ENCODE measurements at regions not wholly inside any gene's neighbourhood (a gene's known extent, or its start where the extent isn't known, plus 50 kb on each side); places are given as distances from the start of the nearest gene placed in this dataset.

DNA sequence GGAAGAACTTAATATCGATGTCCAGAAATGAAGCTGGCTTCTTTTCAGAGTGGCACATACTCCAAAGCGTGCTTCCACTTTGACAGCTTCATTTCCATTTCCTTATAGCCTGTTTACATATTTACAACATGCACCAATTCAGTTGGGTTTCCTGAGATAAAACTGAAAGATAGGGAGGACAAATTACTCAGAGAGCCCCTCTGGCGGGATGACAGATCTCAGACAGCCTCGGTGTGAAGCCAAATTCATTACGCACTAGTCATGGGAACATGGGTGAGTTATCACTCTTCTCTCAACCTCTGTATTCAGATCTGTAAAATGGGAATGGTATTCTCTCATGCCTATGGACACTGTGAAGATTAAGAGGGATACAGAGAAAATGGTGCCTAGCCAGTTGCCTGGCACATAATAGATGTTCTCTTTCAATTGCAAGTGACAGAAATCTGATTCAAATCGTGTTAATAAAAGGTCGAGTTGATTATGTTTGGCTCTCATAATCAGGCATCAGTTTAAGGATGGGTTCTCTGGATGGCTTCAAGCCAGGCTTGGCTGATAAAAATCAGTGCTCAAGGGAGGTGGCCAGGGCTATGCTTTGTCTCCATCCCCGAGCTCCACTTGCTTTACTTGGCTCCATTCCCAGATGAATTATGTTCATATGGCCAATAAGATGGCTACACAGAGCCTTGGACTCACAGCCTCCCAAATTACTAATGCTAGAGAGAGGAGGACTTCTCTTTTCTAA lies 132.2 kb upstream of the C1QTNF7 start:
- no peaks in the 10 kb centered on the region for H3K27me3 ChIP-seq (replicated peaks; ENCODE audit: control insufficient read depth, insufficient read depth, low read length, poor library complexity, severe bottlenecking)
- DNase-seq = no peak
- no peaks in the 10 kb centered on the region for H3K36me3 ChIP-seq (ENCODE audit: control insufficient read depth, insufficient read depth, low read length)
- no peak overlapping the region for H3K4me3 ChIP-seq (ENCODE audit: insufficient read depth, low read depth, low read length, poor library complexity, severe bottlenecking)
- no peaks in the 10 kb centered on the region for H3K4me1 ChIP-seq (ENCODE audit: control insufficient read depth, insufficient read depth, low read length, poor library complexity, severe bottlenecking)
- no peak overlapping the region for H3K27ac ChIP-seq (ENCODE audit: insufficient read depth, low read length, poor library complexity, severe bottlenecking)
- H3K9me3 ChIP-seq (ENCODE audit: control insufficient read depth, low read length) = no peaks in the 10 kb centered on the region

- Histone ChIP-seq H3K9me3 (ENCODE audit: control insufficient read depth, low read length) (no peaks in the 10 kb centered on the region), H3K27ac (ENCODE audit: insufficient read depth, low read length, poor library complexity, severe bottlenecking) (no peak overlapping the region), H3K27me3 (replicated peaks; ENCODE audit: control insufficient read depth, insufficient read depth, low read length, poor library complexity, severe bottlenecking) (no peaks in the 10 kb centered on the region), H3K4me1 (ENCODE audit: control insufficient read depth, insufficient read depth, low read length, poor library complexity, severe bottlenecking) (no peaks in the 10 kb centered on the region), H3K4me3 (ENCODE audit: insufficient read depth, low read depth, low read length, poor library complexity, severe bottlenecking) (no peak overlapping the region), H3K36me3 (ENCODE audit: control insufficient read depth, insufficient read depth, low read length) (no peaks in the 10 kb centered on the region)
- no peak for DNase-seq
These were observed 130.5 kb upstream of the C1QTNF7 start for GRCh38 chr4:15297344-15297743.

GRCh38 chr4:15299627-15300026 lies 128.2 kb upstream of the C1QTNF7 start:
- DNase-seq = no peak
- H3K4me3 ChIP-seq (ENCODE audit: insufficient read depth, low read depth, low read length, poor library complexity, severe bottlenecking) = no peak overlapping the region
- no peaks in the 10 kb centered on the region for H3K4me1 ChIP-seq (ENCODE audit: control insufficient read depth, insufficient read depth, low read length, poor library complexity, severe bottlenecking)
- H3K27me3 ChIP-seq (replicated peaks; ENCODE audit: control insufficient read depth, insufficient read depth, low read length, poor library complexity, severe bottlenecking) = no peaks in the 10 kb centered on the region
- H3K27ac ChIP-seq (ENCODE audit: insufficient read depth, low read length, poor library complexity, severe bottlenecking) = no peak overlapping the region
- no peaks in the 10 kb centered on the region for H3K36me3 ChIP-seq (ENCODE audit: control insufficient read depth, insufficient read depth, low read length)
- H3K9me3 ChIP-seq (ENCODE audit: control insufficient read depth, low read length) = no peaks in the 10 kb centered on the region

GRCh38 chr4:15303052-15303641 lies 124.7 kb upstream of the C1QTNF7 start:
- no peak for DNase-seq
- H3K9me3 ChIP-seq (ENCODE audit: control insufficient read depth, low read length) = no peaks in the 10 kb centered on the region
- H3K4me1 ChIP-seq (ENCODE audit: control insufficient read depth, insufficient read depth, low read length, poor library complexity, severe bottlenecking) = no peaks in the 10 kb centered on the region
- no peaks in the 10 kb centered on the region for H3K36me3 ChIP-seq (ENCODE audit: control insufficient read depth, insufficient read depth, low read length)
- H3K4me3 ChIP-seq (ENCODE audit: insufficient read depth, low read depth, low read length, poor library complexity, severe bottlenecking) = no peak overlapping the region
- H3K27ac ChIP-seq (ENCODE audit: insufficient read depth, low read length, poor library complexity, severe bottlenecking) = no peak overlapping the region
- no peaks in the 10 kb centered on the region for H3K27me3 ChIP-seq (replicated peaks; ENCODE audit: control insufficient read depth, insufficient read depth, low read length, poor library complexity, severe bottlenecking)

- Histone ChIP-seq H3K9me3 (ENCODE audit: control insufficient read depth, low read length) (no peaks in the 10 kb centered on the region), H3K27me3 (replicated peaks; ENCODE audit: control insufficient read depth, insufficient read depth, low read length, poor library complexity, severe bottlenecking) (no peaks in the 10 kb centered on the region), H3K4me3 (ENCODE audit: insufficient read depth, low read depth, low read length, poor library complexity, severe bottlenecking) (no peak overlapping the region), H3K27ac (ENCODE audit: insufficient read depth, low read length, poor library complexity, severe bottlenecking) (no peak overlapping the region), H3K36me3 (ENCODE audit: control insufficient read depth, insufficient read depth, low read length) (no peaks in the 10 kb centered on the region), H3K4me1 (ENCODE audit: control insufficient read depth, insufficient read depth, low read length, poor library complexity, severe bottlenecking) (no peaks in the 10 kb centered on the region)
- no peak for DNase-seq
These were observed 112.9 kb upstream of the C1QTNF7 start for GRCh38 chr4:15314974-15315373.

GRCh38 chr4:15317246-15317645 lies 110.6 kb upstream of the C1QTNF7 start:
- Histone ChIP-seq H3K4me1 (ENCODE audit: control insufficient read depth, insufficient read depth, low read length, poor library complexity, severe bottlenecking) (no peaks in the 10 kb centered on the region), H3K27me3 (replicated peaks; ENCODE audit: control insufficient read depth, insufficient read depth, low read length, poor library complexity, severe bottlenecking) (no peaks in the 10 kb centered on the region), H3K27ac (ENCODE audit: insufficient read depth, low read length, poor library complexity, severe bottlenecking) (no peak overlapping the region), H3K9me3 (ENCODE audit: control insufficient read depth, low read length) (no peaks in the 10 kb centered on the region), H3K4me3 (ENCODE audit: insufficient read depth, low read depth, low read length, poor library complexity, severe bottlenecking) (no peak overlapping the region), H3K36me3 (ENCODE audit: control insufficient read depth, insufficient read depth, low read length) (no peaks in the 10 kb centered on the region)
- DNase-seq = no peak

DNA sequence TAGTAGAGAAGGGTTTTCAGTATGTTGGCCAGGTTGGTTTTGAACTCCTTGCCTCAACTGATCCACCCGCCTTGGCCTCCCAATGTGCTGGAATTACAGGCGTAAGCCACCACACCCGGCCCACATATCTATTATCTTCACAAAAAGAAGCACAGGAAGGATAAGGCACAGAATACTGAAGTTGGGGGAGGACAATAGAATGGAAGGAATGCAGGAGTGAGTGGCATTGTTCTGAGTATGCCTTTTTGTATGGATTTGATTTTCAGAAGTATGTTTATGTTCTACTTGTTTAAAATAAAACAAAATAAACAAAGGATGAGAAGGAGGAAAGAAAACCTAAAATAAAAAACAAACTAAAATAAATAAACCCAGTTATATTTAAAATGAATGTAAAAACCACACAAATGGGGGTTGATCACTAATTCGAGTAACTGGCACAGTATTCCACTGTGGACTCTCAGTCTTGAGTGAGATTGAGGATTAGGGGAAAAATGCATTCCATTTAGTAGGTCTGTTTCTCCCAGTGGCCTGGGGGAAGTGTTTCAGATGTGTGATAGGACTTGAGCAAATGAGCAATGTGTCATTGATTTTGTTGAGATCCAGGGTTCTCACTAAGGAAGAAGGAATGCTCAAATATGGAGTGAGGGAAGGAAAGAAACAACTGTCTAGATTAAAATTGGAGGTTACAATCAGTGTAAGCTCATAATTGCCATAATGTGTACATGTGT lies 109.0 kb upstream of the C1QTNF7 start:
- Histone ChIP-seq H3K36me3 (ENCODE audit: control insufficient read depth, insufficient read depth, low read length) (no peaks in the 10 kb centered on the region), H3K27me3 (replicated peaks; ENCODE audit: control insufficient read depth, insufficient read depth, low read length, poor library complexity, severe bottlenecking) (no peaks in the 10 kb centered on the region), H3K27ac (ENCODE audit: insufficient read depth, low read length, poor library complexity, severe bottlenecking) (no peak overlapping the region), H3K9me3 (ENCODE audit: control insufficient read depth, low read length) (no peaks in the 10 kb centered on the region), H3K4me3 (ENCODE audit: insufficient read depth, low read depth, low read length, poor library complexity, severe bottlenecking) (no peak overlapping the region), H3K4me1 (ENCODE audit: control insufficient read depth, insufficient read depth, low read length, poor library complexity, severe bottlenecking) (no peaks in the 10 kb centered on the region)
- no peak for DNase-seq

- Histone ChIP-seq H3K9me3 (ENCODE audit: control insufficient read depth, low read length) (no peaks in the 10 kb centered on the region), H3K27me3 (replicated peaks; ENCODE audit: control insufficient read depth, insufficient read depth, low read length, poor library complexity, severe bottlenecking) (no peaks in the 10 kb centered on the region), H3K36me3 (ENCODE audit: control insufficient read depth, insufficient read depth, low read length) (no peaks in the 10 kb centered on the region), H3K4me1 (ENCODE audit: control insufficient read depth, insufficient read depth, low read length, poor library complexity, severe bottlenecking) (no peaks in the 10 kb centered on the region), H3K4me3 (ENCODE audit: insufficient read depth, low read depth, low read length, poor library complexity, severe bottlenecking) (no peak overlapping the region), H3K27ac (ENCODE audit: insufficient read depth, low read length, poor library complexity, severe bottlenecking) (no peak overlapping the region)
- no peak for DNase-seq
These were observed 107.6 kb upstream of the C1QTNF7 start for GRCh38 chr4:15320121-15320678.

DNA sequence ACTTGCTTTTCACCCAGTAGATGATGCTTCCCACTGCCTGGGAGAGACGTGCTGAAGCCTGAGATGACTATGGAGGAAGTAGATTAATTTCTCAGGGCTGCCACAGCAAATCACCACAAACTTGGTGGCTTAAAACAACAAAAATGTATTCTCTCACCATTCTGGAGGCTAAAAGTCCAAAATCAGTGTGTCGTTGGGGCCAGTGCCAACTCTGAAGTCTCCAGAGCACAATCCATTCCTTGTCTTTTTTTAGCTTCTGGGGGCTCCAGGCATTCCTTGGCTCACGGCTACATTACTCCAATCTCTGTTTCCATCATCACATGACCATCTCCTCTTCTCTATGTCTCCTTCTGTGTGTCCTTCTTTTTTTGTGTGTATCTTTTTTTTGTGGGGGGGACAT lies 105.8 kb upstream of the C1QTNF7 start:
- no peak overlapping the region for H3K27ac ChIP-seq (ENCODE audit: insufficient read depth, low read length, poor library complexity, severe bottlenecking)
- no peak for DNase-seq
- no peak overlapping the region for H3K4me3 ChIP-seq (ENCODE audit: insufficient read depth, low read depth, low read length, poor library complexity, severe bottlenecking)
- H3K4me1 ChIP-seq (ENCODE audit: control insufficient read depth, insufficient read depth, low read length, poor library complexity, severe bottlenecking) = no peaks in the 10 kb centered on the region
- no peaks in the 10 kb centered on the region for H3K9me3 ChIP-seq (ENCODE audit: control insufficient read depth, low read length)
- H3K27me3 ChIP-seq (replicated peaks; ENCODE audit: control insufficient read depth, insufficient read depth, low read length, poor library complexity, severe bottlenecking) = no peaks in the 10 kb centered on the region
- no peaks in the 10 kb centered on the region for H3K36me3 ChIP-seq (ENCODE audit: control insufficient read depth, insufficient read depth, low read length)

DNA sequence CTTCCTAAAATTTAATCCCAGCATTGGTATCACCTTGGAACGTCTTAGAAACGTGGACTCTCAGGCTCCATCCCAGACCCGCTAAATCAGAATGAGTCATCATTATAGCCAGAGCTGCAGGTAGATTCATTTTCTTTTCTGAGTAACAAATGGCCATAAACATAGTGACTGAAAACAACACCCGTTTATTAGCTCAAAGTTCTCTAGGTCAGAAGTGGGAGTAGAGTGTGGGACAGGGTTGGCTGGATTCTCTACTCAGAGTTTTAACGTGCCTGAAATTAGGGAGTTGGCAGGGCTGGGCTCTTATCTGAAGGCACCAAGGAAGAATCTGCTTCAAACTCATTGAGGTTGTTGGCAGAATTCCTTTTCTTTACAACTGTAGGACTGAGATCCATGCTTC lies 101.8 kb upstream of the C1QTNF7 start:
- H3K9me3 ChIP-seq (ENCODE audit: control insufficient read depth, low read length) = no peaks in the 10 kb centered on the region
- no peak for DNase-seq
- H3K27me3 ChIP-seq (replicated peaks; ENCODE audit: control insufficient read depth, insufficient read depth, low read length, poor library complexity, severe bottlenecking) = no peaks in the 10 kb centered on the region
- no peak overlapping the region for H3K27ac ChIP-seq (ENCODE audit: insufficient read depth, low read length, poor library complexity, severe bottlenecking)
- H3K4me3 ChIP-seq (ENCODE audit: insufficient read depth, low read depth, low read length, poor library complexity, severe bottlenecking) = no peak overlapping the region
- no peaks in the 10 kb centered on the region for H3K36me3 ChIP-seq (ENCODE audit: control insufficient read depth, insufficient read depth, low read length)
- no peaks in the 10 kb centered on the region for H3K4me1 ChIP-seq (ENCODE audit: control insufficient read depth, insufficient read depth, low read length, poor library complexity, severe bottlenecking)

All from effector memory CD4-positive, alpha-beta T cell (primary cell).